ENCODE measurements at regions not wholly inside any gene's neighbourhood (a gene's known extent, or its start where the extent isn't known, plus 50 kb on each side); places are given as distances from the start of the nearest gene placed in this dataset.

DNA sequence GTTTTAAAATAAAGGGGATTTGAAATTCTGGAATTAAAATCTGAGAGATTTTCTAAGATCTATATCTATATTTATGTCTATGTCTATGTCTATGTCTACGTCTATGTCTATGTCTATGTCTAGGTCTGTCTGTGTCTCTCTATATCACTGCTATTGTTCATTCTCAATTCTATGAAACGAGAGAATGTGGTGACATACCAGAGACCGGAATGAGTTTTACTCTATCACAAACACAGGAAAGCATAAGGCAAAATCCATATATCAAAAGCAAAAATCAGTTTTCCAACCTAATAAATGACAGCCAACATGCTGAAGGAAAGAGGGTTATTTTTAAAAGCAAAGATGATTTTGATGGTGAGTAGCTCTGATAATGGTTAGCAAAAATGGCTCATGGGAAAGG is 173.1 kb downstream of the ETNK1 start:
- Histone ChIP-seq H3K4me3 (ENCODE audit: low read depth in 1 of 2, low read length in 1 of 2) (no peak overlapping the region), H3K9me3 (no peaks in the 10 kb centered on the region), H3K27me3 (no peaks in the 10 kb centered on the region), H3K4me1 (ENCODE audit: control insufficient read depth in 1 of 2, insufficient read depth in 1 of 2, low read depth in 1 of 2, low read length in 1 of 2) (no peaks in the 10 kb centered on the region), H3K27ac (no peak overlapping the region), H3K36me3 (no peaks in the 10 kb centered on the region)
- TF ChIP-seq, protein P1, sequence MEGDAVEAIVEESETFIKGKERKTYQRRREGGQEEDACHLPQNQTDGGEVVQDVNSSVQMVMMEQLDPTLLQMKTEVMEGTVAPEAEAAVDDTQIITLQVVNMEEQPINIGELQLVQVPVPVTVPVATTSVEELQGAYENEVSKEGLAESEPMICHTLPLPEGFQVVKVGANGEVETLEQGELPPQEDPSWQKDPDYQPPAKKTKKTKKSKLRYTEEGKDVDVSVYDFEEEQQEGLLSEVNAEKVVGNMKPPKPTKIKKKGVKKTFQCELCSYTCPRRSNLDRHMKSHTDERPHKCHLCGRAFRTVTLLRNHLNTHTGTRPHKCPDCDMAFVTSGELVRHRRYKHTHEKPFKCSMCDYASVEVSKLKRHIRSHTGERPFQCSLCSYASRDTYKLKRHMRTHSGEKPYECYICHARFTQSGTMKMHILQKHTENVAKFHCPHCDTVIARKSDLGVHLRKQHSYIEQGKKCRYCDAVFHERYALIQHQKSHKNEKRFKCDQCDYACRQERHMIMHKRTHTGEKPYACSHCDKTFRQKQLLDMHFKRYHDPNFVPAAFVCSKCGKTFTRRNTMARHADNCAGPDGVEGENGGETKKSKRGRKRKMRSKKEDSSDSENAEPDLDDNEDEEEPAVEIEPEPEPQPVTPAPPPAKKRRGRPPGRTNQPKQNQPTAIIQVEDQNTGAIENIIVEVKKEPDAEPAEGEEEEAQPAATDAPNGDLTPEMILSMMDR (IDR thresholded peaks at IDR 0.05) = no peak

DNA sequence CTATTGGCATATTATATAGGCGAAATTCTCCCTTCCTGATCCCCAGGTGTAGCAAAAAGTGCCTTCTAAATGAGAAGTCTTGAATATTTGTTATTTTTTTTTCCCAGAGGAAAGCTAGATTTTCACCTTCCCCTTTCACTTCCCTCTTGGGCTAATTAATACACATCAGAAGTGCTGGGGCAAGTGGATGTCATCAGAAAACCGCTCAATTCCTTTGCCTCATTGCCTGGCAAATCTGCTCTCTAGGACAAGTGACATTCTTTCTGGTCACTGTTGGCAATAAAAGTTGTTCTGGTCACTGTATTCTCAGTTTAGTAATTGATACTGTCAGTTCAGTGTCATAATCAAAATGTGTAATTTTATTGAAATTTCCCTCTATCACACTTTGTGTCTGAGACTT is 174.5 kb downstream of the ETNK1 start:
- H3K4me3 ChIP-seq (ENCODE audit: low read depth in 1 of 2, low read length in 1 of 2) = no peak overlapping the region
- no peaks in the 10 kb centered on the region for H3K9me3 ChIP-seq
- no peaks in the 10 kb centered on the region for H3K4me1 ChIP-seq (ENCODE audit: control insufficient read depth in 1 of 2, insufficient read depth in 1 of 2, low read depth in 1 of 2, low read length in 1 of 2)
- H3K27ac ChIP-seq = no peak overlapping the region
- no peaks in the 10 kb centered on the region for H3K36me3 ChIP-seq
- no peaks in the 10 kb centered on the region for H3K27me3 ChIP-seq
- TF ChIP-seq, protein P1 (IDR thresholded peaks at IDR 0.05) = no peak

DNA sequence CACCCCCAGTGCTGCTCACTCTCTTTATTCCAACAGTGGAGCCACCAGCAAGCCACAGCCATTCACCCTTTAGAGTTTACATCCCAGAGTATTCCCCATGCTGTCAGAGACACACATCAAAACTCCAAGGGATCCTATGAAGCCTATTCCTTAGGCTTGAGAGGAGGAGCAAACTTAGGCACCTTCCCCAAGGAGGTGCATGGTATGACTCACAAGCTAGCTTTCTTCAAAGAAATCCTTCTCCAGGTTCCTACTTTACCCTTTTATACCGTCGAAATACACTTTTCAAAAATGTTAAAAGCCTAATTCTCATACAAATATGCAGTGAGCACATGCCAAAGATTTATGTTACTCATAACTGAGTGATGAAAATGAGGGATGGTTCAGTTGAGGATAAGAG is 175.4 kb downstream of the ETNK1 start:
- no peaks in the 10 kb centered on the region for H3K4me1 ChIP-seq (ENCODE audit: control insufficient read depth in 1 of 2, insufficient read depth in 1 of 2, low read depth in 1 of 2, low read length in 1 of 2)
- TF ChIP-seq, protein P1 (IDR thresholded peaks at IDR 0.05) = no peak
- H3K27ac ChIP-seq = no peak overlapping the region
- H3K36me3 ChIP-seq = no peaks in the 10 kb centered on the region
- no peaks in the 10 kb centered on the region for H3K9me3 ChIP-seq
- H3K4me3 ChIP-seq (ENCODE audit: low read depth in 1 of 2, low read length in 1 of 2) = no peak overlapping the region
- no peaks in the 10 kb centered on the region for H3K27me3 ChIP-seq

DNA sequence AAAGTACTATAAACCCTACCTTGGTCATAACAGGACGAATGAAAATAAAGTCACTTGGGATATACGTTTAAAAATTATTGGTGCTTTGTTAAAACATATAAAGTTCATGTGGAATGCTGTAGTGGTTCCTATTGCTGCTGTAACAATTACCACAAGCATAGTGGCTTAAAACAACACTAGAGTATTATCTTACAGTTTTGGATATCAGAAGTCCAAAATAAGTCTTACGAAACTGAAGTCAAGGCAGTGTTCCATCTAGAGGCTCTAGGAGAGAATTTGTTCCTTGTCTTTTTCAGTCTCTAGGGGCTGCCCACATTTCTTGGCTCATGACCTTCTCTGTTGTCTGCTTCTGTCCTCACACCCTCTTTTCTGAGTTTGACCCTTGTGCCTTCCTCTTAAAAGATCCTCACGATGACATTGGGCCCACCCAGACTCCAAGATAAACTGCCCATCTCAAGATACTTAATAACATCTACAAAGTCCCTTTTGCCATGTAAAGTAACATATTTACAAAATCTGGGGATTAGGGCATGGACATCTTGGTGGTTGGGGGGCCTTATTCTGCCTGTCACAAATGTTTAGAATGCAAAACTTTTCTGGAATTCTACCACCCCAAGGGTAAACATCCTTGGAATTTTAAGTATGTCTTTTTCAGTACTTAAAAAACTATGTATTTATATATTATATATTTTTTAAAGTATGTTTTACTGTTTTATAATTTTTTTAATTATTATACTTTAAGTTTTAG is 178.1 kb downstream of the ETNK1 start:
- Histone ChIP-seq H3K4me1 (ENCODE audit: control insufficient read depth in 1 of 2, insufficient read depth in 1 of 2, low read depth in 1 of 2, low read length in 1 of 2) (no peaks in the 10 kb centered on the region), H3K27ac (no peak overlapping the region)

DNA sequence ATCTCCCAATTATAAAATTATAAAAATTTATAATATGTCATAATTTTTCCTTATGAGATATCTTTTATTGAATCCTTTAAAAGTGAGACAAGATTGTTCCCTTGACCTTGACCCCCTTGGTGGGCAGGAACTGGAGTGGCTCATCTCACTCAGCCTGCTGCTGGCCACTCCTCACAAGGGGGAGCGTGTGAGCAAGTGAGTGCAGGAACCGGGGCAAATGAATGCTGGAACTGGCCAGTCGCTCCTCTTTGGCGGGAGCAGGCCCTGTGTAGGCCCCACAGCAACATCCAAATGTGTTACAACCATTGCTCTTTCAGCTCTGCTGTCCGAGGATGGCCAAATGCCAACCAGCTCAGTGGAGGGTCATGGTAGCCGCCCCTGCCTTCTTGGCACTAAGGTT is 178.8 kb downstream of the ETNK1 start:
- Histone ChIP-seq H3K4me1 (ENCODE audit: control insufficient read depth in 1 of 2, insufficient read depth in 1 of 2, low read depth in 1 of 2, low read length in 1 of 2) (no peaks in the 10 kb centered on the region), H3K4me3 (ENCODE audit: low read depth in 1 of 2, low read length in 1 of 2) (no peak overlapping the region), H3K36me3 (no peaks in the 10 kb centered on the region), H3K27me3 (no peaks in the 10 kb centered on the region), H3K9me3 (no peaks in the 10 kb centered on the region), H3K27ac (no peak overlapping the region)
- TF ChIP-seq, protein P1 (IDR thresholded peaks at IDR 0.05) = no peak

More for the DNA sequence above, 178.1 kb downstream of the ETNK1 start:
- Histone ChIP-seq H3K36me3 (no peaks in the 10 kb centered on the region), H3K27me3 (no peaks in the 10 kb centered on the region), H3K4me3 (ENCODE audit: low read depth in 1 of 2, low read length in 1 of 2) (no peak overlapping the region), H3K9me3 (no peaks in the 10 kb centered on the region)
- TF ChIP-seq, protein P1 (IDR thresholded peaks at IDR 0.05) = no peak

Measured in neutrophil (primary cell).